GM18520 (cell line): ENCODE measurements at regions not wholly inside any gene's neighbourhood (a gene's known extent, or its start where the extent isn't known, plus 50 kb on each side); places are given as distances from the start of the nearest gene placed in this dataset.

Experiments
- ATAC-seq: cut with Tn5 transposase; IDR thresholded peaks from one replicate; pipeline ENCODE4 v1.9.1; 2021; ENCODE audit not compliant: unreplicated experiment

DNA sequence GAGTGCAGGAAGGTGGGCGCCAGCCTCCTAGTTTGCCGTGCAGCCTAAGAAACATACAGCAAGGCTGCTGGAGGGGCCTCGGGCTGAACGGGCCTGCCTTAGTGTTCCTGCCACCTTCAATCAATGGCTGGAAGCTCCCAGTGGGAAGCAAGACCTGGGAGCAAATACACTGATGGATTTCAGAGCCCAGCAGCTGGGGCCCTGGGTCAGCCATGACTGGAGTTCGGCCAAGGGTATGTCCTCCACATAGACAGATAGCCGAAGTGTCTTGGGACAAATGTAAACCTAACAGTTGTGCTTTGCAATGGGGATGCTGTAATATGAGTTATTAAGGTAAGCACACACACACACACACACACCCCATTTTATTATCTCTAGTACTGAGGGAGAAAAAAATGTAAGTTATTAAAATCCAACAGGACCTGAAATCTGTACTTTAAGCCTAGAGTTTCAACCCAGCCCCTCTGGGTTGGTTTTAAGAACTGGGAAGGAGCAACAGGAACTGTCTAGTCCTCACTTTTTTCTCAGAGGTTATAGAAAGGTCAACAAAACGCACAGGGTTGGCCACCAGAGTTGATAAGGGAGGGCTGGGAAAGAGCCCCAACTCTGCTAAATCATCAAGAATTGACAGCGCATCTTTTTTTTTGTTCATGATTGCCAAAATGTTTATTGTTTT is 50.0 kb upstream of the CELF2 start:
- no peak for ATAC-seq
